ENCODE measurements at regions not wholly inside any gene's neighbourhood (a gene's known extent, or its start where the extent isn't known, plus 50 kb on each side); places are given as distances from the start of the nearest gene placed in this dataset.
"Not testable (repeated sequence)": the region's sequence is repeated elsewhere in the genome, so short reads cannot be mapped to it uniquely, and the experiment has no call there.

- H3K4me2 ChIP-seq (ENCODE audit: low read length); H3K9me3 ChIP-seq (replicated peaks; ENCODE audit: low read length); H3K36me3 ChIP-seq (ENCODE audit: insufficient read depth, low read length); H3K4me1 ChIP-seq (ENCODE audit: control insufficient read depth, insufficient read depth, low read length); H3K27me3 ChIP-seq (ENCODE audit: control insufficient read depth, insufficient read depth, low read length); H3K4me3 ChIP-seq (ENCODE audit: low read length); H3K9ac ChIP-seq (ENCODE audit: low read depth, low read length): not testable (repeated sequence)
These were observed 353.4 kb upstream of the PSMD7 start for GRCh38 chr16:73943184-73943583.

GRCh38 chr16:73940786-73941185, 355.8 kb upstream of the PSMD7 start:
- not testable (repeated sequence) for H3K4me2 ChIP-seq (ENCODE audit: low read length); H3K4me3 ChIP-seq (ENCODE audit: low read length); H3K27me3 ChIP-seq (ENCODE audit: control insufficient read depth, insufficient read depth, low read length); H3K9ac ChIP-seq (ENCODE audit: low read depth, low read length); H3K36me3 ChIP-seq (ENCODE audit: insufficient read depth, low read length); H3K4me1 ChIP-seq (ENCODE audit: control insufficient read depth, insufficient read depth, low read length); H3K9me3 ChIP-seq (replicated peaks; ENCODE audit: low read length)

GRCh38 chr16:73923951-73924350, 372.7 kb upstream of the PSMD7 start:
- Histone ChIP-seq H3K9ac (ENCODE audit: low read depth, low read length) (no peak overlapping the region), H3K27me3 (ENCODE audit: control insufficient read depth, insufficient read depth, low read length) (no peaks in the 10 kb centered on the region), H3K4me2 (ENCODE audit: low read length) (no peak overlapping the region), H3K4me3 (ENCODE audit: low read length) (no peak overlapping the region), H3K4me1 (ENCODE audit: control insufficient read depth, insufficient read depth, low read length) (no peaks in the 10 kb centered on the region), H3K9me3 (replicated peaks; ENCODE audit: low read length) (no peaks in the 10 kb centered on the region), H3K36me3 (ENCODE audit: insufficient read depth, low read length) (no peaks in the 10 kb centered on the region)

GRCh38 chr16:73921295-73921694, 375.3 kb upstream of the PSMD7 start:
- Histone ChIP-seq H3K27me3 (ENCODE audit: control insufficient read depth, insufficient read depth, low read length) (peaks cover 6% of the 10 kb centered on the region), H3K9me3 (replicated peaks; ENCODE audit: low read length) (no peaks in the 10 kb centered on the region), H3K4me2 (ENCODE audit: low read length) (no peak overlapping the region), H3K4me3 (ENCODE audit: low read length) (no peak overlapping the region), H3K4me1 (ENCODE audit: control insufficient read depth, insufficient read depth, low read length) (no peaks in the 10 kb centered on the region), H3K9ac (ENCODE audit: low read depth, low read length) (no peak overlapping the region), H3K36me3 (ENCODE audit: insufficient read depth, low read length) (no peaks in the 10 kb centered on the region)

- Histone ChIP-seq H3K9me3 (replicated peaks; ENCODE audit: low read length) (no peaks in the 10 kb centered on the region), H3K9ac (ENCODE audit: low read depth, low read length) (no peak overlapping the region), H3K4me3 (ENCODE audit: low read length) (no peak overlapping the region), H3K36me3 (ENCODE audit: insufficient read depth, low read length) (no peaks in the 10 kb centered on the region), H3K4me1 (ENCODE audit: control insufficient read depth, insufficient read depth, low read length) (no peaks in the 10 kb centered on the region), H3K4me2 (ENCODE audit: low read length) (no peak overlapping the region), H3K27me3 (ENCODE audit: control insufficient read depth, insufficient read depth, low read length) (peaks cover 6% of the 10 kb centered on the region)
These were observed 379.6 kb upstream of the PSMD7 start for GRCh38 chr16:73916829-73917594.

- Histone ChIP-seq H3K4me3 (ENCODE audit: low read length) (no peak overlapping the region), H3K27me3 (ENCODE audit: control insufficient read depth, insufficient read depth, low read length) (peaks cover 6% of the 10 kb centered on the region), H3K36me3 (ENCODE audit: insufficient read depth, low read length) (no peaks in the 10 kb centered on the region), H3K4me1 (ENCODE audit: control insufficient read depth, insufficient read depth, low read length) (no peaks in the 10 kb centered on the region), H3K4me2 (ENCODE audit: low read length) (no peak overlapping the region), H3K9me3 (replicated peaks; ENCODE audit: low read length) (no peaks in the 10 kb centered on the region), H3K9ac (ENCODE audit: low read depth, low read length) (no peak overlapping the region)
These were observed 380.7 kb upstream of the PSMD7 start for GRCh38 chr16:73915935-73916334.

GRCh38 chr16:73915140-73915539, 381.5 kb upstream of the PSMD7 start:
- Histone ChIP-seq H3K4me3 (ENCODE audit: low read length) (no peak overlapping the region), H3K4me2 (ENCODE audit: low read length) (no peak overlapping the region), H3K9ac (ENCODE audit: low read depth, low read length) (no peak overlapping the region), H3K4me1 (ENCODE audit: control insufficient read depth, insufficient read depth, low read length) (no peaks in the 10 kb centered on the region), H3K36me3 (ENCODE audit: insufficient read depth, low read length) (no peaks in the 10 kb centered on the region), H3K9me3 (replicated peaks; ENCODE audit: low read length) (no peaks in the 10 kb centered on the region), H3K27me3 (ENCODE audit: control insufficient read depth, insufficient read depth, low read length) (peaks cover 6% of the 10 kb centered on the region)

- peaks cover 6% of the 10 kb centered on the region for H3K27me3 ChIP-seq (ENCODE audit: control insufficient read depth, insufficient read depth, low read length)
- no peaks in the 10 kb centered on the region for H3K9me3 ChIP-seq (replicated peaks; ENCODE audit: low read length)
- no peaks in the 10 kb centered on the region for H3K36me3 ChIP-seq (ENCODE audit: insufficient read depth, low read length)
- H3K4me2 ChIP-seq (ENCODE audit: low read length), result no peak overlapping the region
- H3K4me3 ChIP-seq (ENCODE audit: low read length), result no peak overlapping the region
- H3K9ac ChIP-seq (ENCODE audit: low read depth, low read length), result no peak overlapping the region
- no peaks in the 10 kb centered on the region for H3K4me1 ChIP-seq (ENCODE audit: control insufficient read depth, insufficient read depth, low read length)
These were observed 383.8 kb upstream of the PSMD7 start for GRCh38 chr16:73912850-73913249.

GRCh38 chr16:73912281-73912680, 384.3 kb upstream of the PSMD7 start:
- Histone ChIP-seq H3K9ac (ENCODE audit: low read depth, low read length) (no peak overlapping the region), H3K4me1 (ENCODE audit: control insufficient read depth, insufficient read depth, low read length) (no peaks in the 10 kb centered on the region), H3K4me2 (ENCODE audit: low read length) (no peak overlapping the region), H3K36me3 (ENCODE audit: insufficient read depth, low read length) (no peaks in the 10 kb centered on the region), H3K27me3 (ENCODE audit: control insufficient read depth, insufficient read depth, low read length) (peaks cover 5% of the 10 kb centered on the region), H3K4me3 (ENCODE audit: low read length) (no peak overlapping the region), H3K9me3 (replicated peaks; ENCODE audit: low read length) (no peaks in the 10 kb centered on the region)

- Histone ChIP-seq H3K27me3 (ENCODE audit: control insufficient read depth, insufficient read depth, low read length) (no peaks in the 10 kb centered on the region), H3K4me3 (ENCODE audit: low read length) (no peak overlapping the region), H3K9me3 (replicated peaks; ENCODE audit: low read length) (no peaks in the 10 kb centered on the region), H3K4me1 (ENCODE audit: control insufficient read depth, insufficient read depth, low read length) (no peaks in the 10 kb centered on the region), H3K9ac (ENCODE audit: low read depth, low read length) (no peak overlapping the region), H3K4me2 (ENCODE audit: low read length) (no peak overlapping the region), H3K36me3 (ENCODE audit: insufficient read depth, low read length) (no peaks in the 10 kb centered on the region)
These were observed 387.0 kb upstream of the PSMD7 start for GRCh38 chr16:73909529-73910035.

GRCh38 chr16:73891129-73891542, 405.5 kb upstream of the PSMD7 start:
- H3K9ac ChIP-seq (ENCODE audit: low read depth, low read length), result no peak overlapping the region
- H3K27me3 ChIP-seq (ENCODE audit: control insufficient read depth, insufficient read depth, low read length), result peaks cover 32% of the 10 kb centered on the region
- no peaks in the 10 kb centered on the region for H3K4me1 ChIP-seq (ENCODE audit: control insufficient read depth, insufficient read depth, low read length)
- no peaks in the 10 kb centered on the region for H3K9me3 ChIP-seq (replicated peaks; ENCODE audit: low read length)
- H3K4me2 ChIP-seq (ENCODE audit: low read length), result no peak overlapping the region
- no peaks in the 10 kb centered on the region for H3K36me3 ChIP-seq (ENCODE audit: insufficient read depth, low read length)
- no peak overlapping the region for H3K4me3 ChIP-seq (ENCODE audit: low read length)
